ENCODE measurements at regions not wholly inside any gene's neighbourhood (a gene's known extent, or its start where the extent isn't known, plus 50 kb on each side); places are given as distances from the start of the nearest gene placed in this dataset.

GRCh38 chr16:86033971-86034370, 135.0 kb downstream of the IRF8 start:
- CTCF ChIA-PET: no interaction called here
- BruUV-seq (replicated peaks): no TSS peak
- Histone ChIP-seq H3K4me1 (peaks cover 5% of the 10 kb centered on the region), H3K36me3 (ENCODE audit: control insufficient read depth, insufficient read depth, low read length) (no peaks in the 10 kb centered on the region), H3K9me3 (no peaks in the 10 kb centered on the region), H3K4me3 (ENCODE audit: low read depth, low read length) (no peak overlapping the region), H3K27me3 (replicated peaks; ENCODE audit: control insufficient read depth, insufficient read depth, low read length) (no peaks in the 10 kb centered on the region; the same call in 1 of the 2 replicates)
- no peak overlapping the region for H3K4me3 Mint-ChIP-seq (ENCODE audit: unreplicated experiment)
- H3K4me1 Mint-ChIP-seq (ENCODE audit: low read depth, unreplicated experiment): no peaks in the 10 kb centered on the region
- no peaks in the 10 kb centered on the region for H3K9me3 Mint-ChIP-seq (ENCODE audit: unreplicated experiment)
- no peak overlapping the region for H3K27ac Mint-ChIP-seq (ENCODE audit: unreplicated experiment)
- DNase-seq: no peak
- no peaks in the 10 kb centered on the region for H3K27me3 Mint-ChIP-seq (ENCODE audit: insufficient read depth, unreplicated experiment)
- H3K36me3 Mint-ChIP-seq (ENCODE audit: insufficient read depth, unreplicated experiment): no peaks in the 10 kb centered on the region
- POLR2A ChIA-PET: no interaction called here
- no peak for TF ChIP-seq CTCF (IDR thresholded peaks at IDR 0.05; ENCODE audit: insufficient read depth in 1 of 2, low read depth in 1 of 2, low read length in 1 of 2, severe bottlenecking in 1 of 2, unreplicated experiment in 1 of 2)
- intact Hi-C loops (cut with micrococcal nuclease; ENCODE audit: unreplicated experiment): no loop called here

DNA sequence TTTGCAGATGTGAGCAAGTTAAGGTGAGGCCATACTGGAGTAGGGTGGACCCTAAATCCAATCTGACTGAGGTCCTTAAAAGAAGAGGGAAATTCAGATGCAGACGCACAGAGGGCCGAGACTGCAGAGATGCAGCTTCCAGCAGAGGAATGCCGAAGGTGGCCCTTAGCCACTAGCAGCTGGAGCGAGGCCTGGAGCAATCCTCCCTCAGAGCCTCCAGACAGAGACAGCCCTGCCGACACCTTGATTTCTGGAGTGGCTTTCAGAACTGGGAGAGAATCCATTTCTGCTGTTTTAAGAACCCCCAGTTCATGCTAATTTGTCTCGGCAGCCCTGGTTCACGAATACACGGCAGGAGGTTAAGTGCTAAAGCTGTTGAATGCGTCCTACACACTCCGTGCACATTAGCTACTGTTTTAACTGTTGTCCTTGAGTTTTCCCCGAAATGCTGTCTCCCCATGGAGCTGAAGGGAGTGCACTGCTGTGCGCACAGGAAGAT, 135.5 kb downstream of the IRF8 start:
- POLR2A ChIA-PET: no interaction called here
- DNase-seq: no peak
- CTCF ChIA-PET: no interaction called here
- no peaks in the 10 kb centered on the region for H3K9me3 ChIP-seq
- no TSS peak for BruUV-seq (replicated peaks)
- no peak overlapping the region for H3K4me3 ChIP-seq (ENCODE audit: low read depth, low read length)
- intact Hi-C loops (cut with micrococcal nuclease; ENCODE audit: unreplicated experiment): no loop called here
- H3K36me3 ChIP-seq (ENCODE audit: control insufficient read depth, insufficient read depth, low read length): no peaks in the 10 kb centered on the region
- Mint-ChIP-seq H3K27ac (ENCODE audit: unreplicated experiment) (no peak overlapping the region), H3K9me3 (ENCODE audit: unreplicated experiment) (no peaks in the 10 kb centered on the region), H3K4me3 (ENCODE audit: unreplicated experiment) (no peak overlapping the region), H3K4me1 (ENCODE audit: low read depth, unreplicated experiment) (no peaks in the 10 kb centered on the region), H3K36me3 (ENCODE audit: insufficient read depth, unreplicated experiment) (no peaks in the 10 kb centered on the region), H3K27me3 (ENCODE audit: insufficient read depth, unreplicated experiment) (no peaks in the 10 kb centered on the region)
- no peaks in the 10 kb centered on the region; the same call in 1 of the 2 replicates for H3K27me3 ChIP-seq (replicated peaks; ENCODE audit: control insufficient read depth, insufficient read depth, low read length)
- no peaks in the 10 kb centered on the region; the same call in 1 of the 2 replicates for H3K4me1 ChIP-seq
- no peak for TF ChIP-seq CTCF (IDR thresholded peaks at IDR 0.05; ENCODE audit: insufficient read depth in 1 of 2, low read depth in 1 of 2, low read length in 1 of 2, severe bottlenecking in 1 of 2, unreplicated experiment in 1 of 2)

DNA sequence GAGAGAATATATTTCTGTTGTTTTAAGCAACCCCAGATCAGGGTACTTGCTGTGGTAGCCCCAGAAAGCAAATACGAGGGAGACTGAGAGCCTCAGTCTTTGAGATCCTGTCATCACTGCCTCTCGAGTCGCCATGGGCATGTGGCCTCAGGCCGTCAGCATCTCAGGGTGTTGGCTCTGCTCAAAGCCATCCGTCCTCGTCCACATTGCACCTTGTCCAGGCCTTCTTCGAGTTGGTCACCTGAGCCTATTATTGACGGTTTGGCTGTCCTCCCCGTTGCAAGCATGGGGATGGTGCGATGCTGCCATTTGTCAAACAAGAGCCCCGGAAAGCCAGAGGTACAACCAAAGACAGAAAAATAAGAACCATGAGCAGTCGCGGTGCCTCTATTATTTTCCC, 136.9 kb downstream of the IRF8 start:
- no TSS peak for BruUV-seq (replicated peaks)
- DNase-seq: peak in 1 of 2 experiments; percentile 17
- TF ChIP-seq CTCF (IDR thresholded peaks at IDR 0.05; ENCODE audit: insufficient read depth in 1 of 2, low read depth in 1 of 2, low read length in 1 of 2, severe bottlenecking in 1 of 2, unreplicated experiment in 1 of 2): no peak
- no peaks in the 10 kb centered on the region for H3K4me1 Mint-ChIP-seq (ENCODE audit: low read depth, unreplicated experiment)
- POLR2A ChIA-PET: no interaction called here
- no peaks in the 10 kb centered on the region for H3K36me3 Mint-ChIP-seq (ENCODE audit: insufficient read depth, unreplicated experiment)
- intact Hi-C loops (cut with micrococcal nuclease; ENCODE audit: unreplicated experiment): no loop called here
- no peaks in the 10 kb centered on the region for H3K27me3 ChIP-seq (replicated peaks; ENCODE audit: control insufficient read depth, insufficient read depth, low read length)
- no peak overlapping the region for H3K4me3 ChIP-seq (ENCODE audit: low read depth, low read length)
- H3K27me3 Mint-ChIP-seq (ENCODE audit: insufficient read depth, unreplicated experiment): no peaks in the 10 kb centered on the region
- H3K4me3 Mint-ChIP-seq (ENCODE audit: unreplicated experiment): no peak overlapping the region
- H3K4me1 ChIP-seq: no peaks in the 10 kb centered on the region
- H3K9me3 ChIP-seq: no peaks in the 10 kb centered on the region
- H3K36me3 ChIP-seq (ENCODE audit: control insufficient read depth, insufficient read depth, low read length): no peaks in the 10 kb centered on the region
- H3K9me3 Mint-ChIP-seq (ENCODE audit: unreplicated experiment): no peaks in the 10 kb centered on the region
- H3K27ac Mint-ChIP-seq (ENCODE audit: unreplicated experiment): no peak overlapping the region
- CTCF ChIA-PET: interaction anchor here (0.6 to 0.7 kb wide), 2 partner anchors 165 to 215 kb away, joined by 4 read pairs; no protein-coding TSS in a partner anchor
